Body of pancreas (tissue), 4 donors: ENCODE measurements at regions not wholly inside any gene's neighbourhood (a gene's known extent, or its start where the extent isn't known, plus 50 kb on each side); places are given as distances from the start of the nearest gene placed in this dataset.

Source experiments
- ATAC-seq: fragments of 150-250 bp; one replicate; pipeline ENCODE4 v1.9.1; 2016
- DNase-seq, 4 donors: peaks; one replicate each; pipeline ENCODE4 v3.0.0-alpha.2; 2019
- H3K27ac ChIP-seq, 4 donors: fragments of 200-600 bp; sonication (generic); 1 replicate in 3 of 4; 2 replicates in 1 of 4; pipeline versions ENCODE4 v1.5.1 to v1.6.1; 2016 to 2019; ENCODE audit warnings: mild to moderate bottlenecking in 1 of 4, mixed read lengths in 1 of 4, moderate library complexity in 1 of 4
- H3K27me3 ChIP-seq, 2 donors: fragments of 200-600 bp; sonication (generic); one replicate each; pipeline ENCODE4 v1.6.0; 2016; ENCODE audit warnings: mild to moderate bottlenecking in 1 of 2
- H3K36me3 ChIP-seq, 2 donors: fragments of 200-600 bp; sonication (generic); replicated peaks in 1 of 2; 2 replicates each; pipeline ENCODE4 v1.5.1; 2016; ENCODE audit warnings: low read depth in 2 of 2; ENCODE audit not compliant: insufficient read depth in 1 of 2
- H3K4me1 ChIP-seq: fragments of 200-600 bp; sonication (generic); one replicate; pipeline ENCODE4 v1.6.0; 2016
- H3K4me3 ChIP-seq, 2 donors: fragments of 200-600 bp; sonication (generic); 1 replicate in 1 of 2; 2 replicates in 1 of 2; pipeline ENCODE4 v1.5.1; 2016 to 2019
- H3K9me3 ChIP-seq, 3 donors: fragments of 200-600 bp; sonication (generic); 1 replicate in 2 of 3; 2 replicates in 1 of 3; pipeline ENCODE4 v1.5.1; 2016
- POLR2A ChIP-seq, 3 donors: fragments of 450-650 bp; IDR thresholded peaks; one replicate each; pipeline ENCODE4 v1.6.1; 2016; ENCODE audit warnings: antibody characterized with exemption in 3 of 3, mild to moderate bottlenecking in 2 of 3
- WGBS, 2 donors: methylation state at CpG; one replicate each; pipeline ENCODE4 v1.1.5; 2017; 5-methylcytosine and 5-hydroxymethylcytosine counted together
- intact Hi-C: fragments of 100-400 bp; cut with DNase I; formaldehyde crosslinking; loops from one replicate; pipeline ENCODE4 v1.15.1; 2023
- TF ChIP-seq, protein P1 (sequence below), 7 experiments: fragments of 450-650 bp in 4 of 7; fragments of 200-600 bp in 3 of 7; sonication (generic) in 3 of 7; IDR thresholded peaks; one replicate each; pipeline ENCODE4 v1.5.1; 2016 to 2019; ENCODE audit warnings: antibody characterized with exemption in 7 of 7

DNA sequence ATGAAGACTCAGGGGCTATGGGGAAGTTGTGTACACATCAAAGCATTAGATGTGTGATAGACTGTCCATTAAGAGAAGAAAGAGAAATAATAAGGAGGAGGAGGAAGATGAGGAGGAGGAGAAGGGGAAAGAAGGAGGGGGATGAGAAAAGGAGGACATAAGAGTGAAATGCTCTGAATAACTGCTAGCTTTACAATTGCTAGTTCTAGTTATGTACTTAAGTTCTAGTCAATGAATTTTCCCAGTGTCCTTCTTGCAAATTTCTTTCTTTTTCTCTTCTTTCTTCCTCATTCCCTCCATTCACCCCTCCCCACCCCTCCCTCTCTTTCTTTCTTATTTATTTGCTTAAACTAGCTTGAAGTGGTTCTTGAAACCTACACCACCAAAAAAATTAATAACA, 534.9 kb upstream of the GRAMD2B start:
- intact Hi-C loops = no loop called here
- DNase-seq = no peak
- Histone ChIP-seq H3K27me3 (no peaks in the 10 kb centered on the region), H3K36me3 (no peaks in the 10 kb centered on the region), H3K4me1 (no peaks in the 10 kb centered on the region), H3K4me3 (no peak overlapping the region), H3K27ac (no peak overlapping the region), H3K9me3 (no peaks in the 10 kb centered on the region)
- TF ChIP-seq POLR2A (IDR thresholded peaks at IDR 0.05) = no peak
- TF ChIP-seq, protein P1, sequence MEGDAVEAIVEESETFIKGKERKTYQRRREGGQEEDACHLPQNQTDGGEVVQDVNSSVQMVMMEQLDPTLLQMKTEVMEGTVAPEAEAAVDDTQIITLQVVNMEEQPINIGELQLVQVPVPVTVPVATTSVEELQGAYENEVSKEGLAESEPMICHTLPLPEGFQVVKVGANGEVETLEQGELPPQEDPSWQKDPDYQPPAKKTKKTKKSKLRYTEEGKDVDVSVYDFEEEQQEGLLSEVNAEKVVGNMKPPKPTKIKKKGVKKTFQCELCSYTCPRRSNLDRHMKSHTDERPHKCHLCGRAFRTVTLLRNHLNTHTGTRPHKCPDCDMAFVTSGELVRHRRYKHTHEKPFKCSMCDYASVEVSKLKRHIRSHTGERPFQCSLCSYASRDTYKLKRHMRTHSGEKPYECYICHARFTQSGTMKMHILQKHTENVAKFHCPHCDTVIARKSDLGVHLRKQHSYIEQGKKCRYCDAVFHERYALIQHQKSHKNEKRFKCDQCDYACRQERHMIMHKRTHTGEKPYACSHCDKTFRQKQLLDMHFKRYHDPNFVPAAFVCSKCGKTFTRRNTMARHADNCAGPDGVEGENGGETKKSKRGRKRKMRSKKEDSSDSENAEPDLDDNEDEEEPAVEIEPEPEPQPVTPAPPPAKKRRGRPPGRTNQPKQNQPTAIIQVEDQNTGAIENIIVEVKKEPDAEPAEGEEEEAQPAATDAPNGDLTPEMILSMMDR (IDR thresholded peaks at IDR 0.05) = no peak
- ATAC-seq = no peak

GRCh38 chr5:125890511-125890931, 532.7 kb upstream of the GRAMD2B start:
- DNase-seq = no peak
- TF ChIP-seq POLR2A (IDR thresholded peaks at IDR 0.05) = no peak
- TF ChIP-seq, protein P1 (IDR thresholded peaks at IDR 0.05) = no peak
- no peaks in the 10 kb centered on the region for H3K36me3 ChIP-seq
- intact Hi-C loops = no loop called here
- no peaks in the 10 kb centered on the region for H3K4me1 ChIP-seq
- H3K9me3 ChIP-seq = no peaks in the 10 kb centered on the region
- no peak overlapping the region for H3K27ac ChIP-seq
- no peak overlapping the region for H3K4me3 ChIP-seq
- no peak for ATAC-seq
- H3K27me3 ChIP-seq = no peaks in the 10 kb centered on the region

- H3K9me3 ChIP-seq = no peaks in the 10 kb centered on the region
- no peaks in the 10 kb centered on the region for H3K36me3 ChIP-seq
- no peak for TF ChIP-seq POLR2A (IDR thresholded peaks at IDR 0.05)
- TF ChIP-seq, protein P1 (IDR thresholded peaks at IDR 0.05) = no peak
- H3K27ac ChIP-seq = no peak overlapping the region
- H3K4me1 ChIP-seq = no peaks in the 10 kb centered on the region
- no peaks in the 10 kb centered on the region for H3K27me3 ChIP-seq
- ATAC-seq (no peak), DNase-seq (no peak)
- intact Hi-C loops = no loop called here
- no peak overlapping the region for H3K4me3 ChIP-seq
- WGBS, 2 donors = 40 to 54% methylated on average over 2 of the region's 2 CpGs
Measured at GRCh38 chr5:125891061-125891725, 532.0 kb upstream of the GRAMD2B start.

DNA sequence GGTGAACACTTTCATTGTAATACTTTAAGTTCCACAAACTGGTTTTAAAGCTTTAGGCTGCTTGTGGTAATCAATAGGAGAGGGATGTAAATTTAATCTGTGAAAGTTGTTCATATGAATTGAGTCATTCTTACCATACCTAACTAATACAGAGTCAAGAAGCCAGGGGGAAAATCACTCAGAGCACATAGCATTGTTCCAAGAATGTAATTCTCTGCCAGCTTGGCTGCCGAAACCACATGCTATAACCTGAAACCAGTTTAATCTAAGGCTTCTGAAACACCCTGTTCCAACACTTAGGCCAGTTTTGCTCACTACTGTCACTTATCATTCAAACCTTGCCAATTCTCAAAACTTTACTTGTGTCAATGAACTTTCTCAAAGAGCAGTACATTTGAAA, 528.8 kb upstream of the GRAMD2B start:
- Histone ChIP-seq H3K27ac (no peak overlapping the region), H3K36me3 (no peaks in the 10 kb centered on the region), H3K27me3 (no peaks in the 10 kb centered on the region), H3K9me3 (no peaks in the 10 kb centered on the region), H3K4me1 (no peaks in the 10 kb centered on the region), H3K4me3 (no peak overlapping the region)
- intact Hi-C loops = no loop called here
- ATAC-seq = no peak
- TF ChIP-seq POLR2A (IDR thresholded peaks at IDR 0.05) = no peak
- TF ChIP-seq, protein P1 (IDR thresholded peaks at IDR 0.05) = no peak
- WGBS, 2 donors = 84 to 91% methylated on average over 1 of the region's 1 CpG
- DNase-seq = no peak

DNA sequence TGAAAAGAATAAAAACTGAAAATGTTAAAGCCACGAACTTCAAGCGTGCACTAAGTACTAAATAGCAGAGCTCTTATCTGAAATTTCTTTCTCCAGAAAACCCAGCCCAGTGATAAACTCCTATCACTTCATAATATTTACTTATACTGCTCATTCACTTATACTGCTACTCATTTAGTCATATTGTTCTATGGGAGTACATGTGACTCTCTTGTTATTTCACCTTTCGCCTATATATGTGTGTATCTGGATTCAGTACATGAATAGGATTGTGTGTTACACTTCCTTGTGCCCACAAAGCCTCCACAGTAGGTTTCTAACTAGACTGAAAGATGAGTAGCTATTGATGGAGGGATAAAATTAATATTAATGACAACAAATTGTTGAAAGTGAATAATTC, 526.8 kb upstream of the GRAMD2B start:
- no peak for DNase-seq

More for the DNA sequence above, 526.8 kb upstream of the GRAMD2B start:
- no peak for ATAC-seq
- Histone ChIP-seq H3K36me3 (no peaks in the 10 kb centered on the region), H3K4me1 (no peaks in the 10 kb centered on the region), H3K4me3 (no peak overlapping the region), H3K27ac (no peak overlapping the region), H3K27me3 (no peaks in the 10 kb centered on the region), H3K9me3 (no peaks in the 10 kb centered on the region)
- TF ChIP-seq POLR2A (IDR thresholded peaks at IDR 0.05) = no peak
- TF ChIP-seq, protein P1 (IDR thresholded peaks at IDR 0.05) = no peak
- intact Hi-C loops = no loop called here
- 33 to 57% methylated on average over 3 of the region's 3 CpGs for WGBS, 2 donors
